Neural cell (in vitro differentiated cells): ENCODE measurements at regions not wholly inside any gene's neighbourhood (a gene's known extent, or its start where the extent isn't known, plus 50 kb on each side); places are given as distances from the start of the nearest gene placed in this dataset.

Source experiments
- H2AFZ ChIP-seq: fragments of 200-600, 300-800 bp; sonication (generic), shearing (Covaris generic); 2 replicates; pipeline ENCODE4 v1.6.0; 2014; ENCODE audit warnings: low read depth, mild to moderate bottlenecking, antibody characterized with exemption, low read length, moderate library complexity
- H3F3A ChIP-seq: fragments of 200-600 bp; shearing (Covaris generic); 2 replicates; pipeline ENCODE4 v1.6.1; 2016; ENCODE audit warnings: mild to moderate bottlenecking, moderate library complexity, mixed read lengths, antibody characterized with exemption, low read length; ENCODE audit not compliant: insufficient read depth, poor library complexity, severe bottlenecking
- H3K27ac ChIP-seq: fragments of 200-600, 300-800 bp; sonication (generic), shearing (Covaris generic); 2 replicates; pipeline ENCODE4 v1.5.1; 2014; ENCODE audit warnings: mild to moderate bottlenecking, low read length, moderate library complexity
- H3K27me3 ChIP-seq: fragments of 300-800, 200-600 bp; sonication (generic), shearing (Covaris generic); 2 replicates; pipeline ENCODE4 v1.6.0; 2014; ENCODE audit warnings: mild to moderate bottlenecking, low read depth, low read length, moderate library complexity; ENCODE audit not compliant: insufficient read depth
- H3K36me3 ChIP-seq: fragments of 300-800, 200-600 bp; sonication (generic), shearing (Covaris generic); 2 replicates; pipeline ENCODE4 v1.5.1; 2014; ENCODE audit warnings: mild to moderate bottlenecking, antibody characterized with exemption, low read length, moderate library complexity; ENCODE audit not compliant: insufficient read depth
- H3K4me2 ChIP-seq: fragments of 300-800, 200-600 bp; sonication (generic), shearing (Covaris generic); 2 replicates; pipeline ENCODE4 v1.6.0; 2014; ENCODE audit warnings: mild to moderate bottlenecking, low read length
- H3K4me3 ChIP-seq: fragments of 300-800, 200-600 bp; sonication (generic), shearing (Covaris generic); 2 replicates; pipeline ENCODE4 v1.5.1; 2014; ENCODE audit warnings: mild to moderate bottlenecking, low read length, moderate library complexity
- H3K79me2 ChIP-seq: fragments of 200-600 bp; shearing (Covaris generic); replicated peaks from 2 replicates; pipeline ENCODE4 v1.6.0; 2014; ENCODE audit warnings: mild to moderate bottlenecking, low read length, moderate library complexity; ENCODE audit not compliant: insufficient read depth
- H3K9ac ChIP-seq: fragments of 300-800, 200-600 bp; sonication (generic), shearing (Covaris generic); 2 replicates; pipeline ENCODE4 v1.6.1; 2016; ENCODE audit warnings: mild to moderate bottlenecking, low read length, mixed read lengths
- H3K9me2 ChIP-seq: fragments of 200-600 bp; shearing (Covaris generic); 2 replicates; pipeline ENCODE4 v1.6.1; 2016; ENCODE audit warnings: mild to moderate bottlenecking, low read length, mixed read lengths; ENCODE audit not compliant: insufficient read depth
- H3K9me3 ChIP-seq: fragments of 200-600, 300-800 bp; sonication (generic), shearing (Covaris generic); 2 replicates; pipeline ENCODE4 v1.6.1; 2016; ENCODE audit warnings: mild to moderate bottlenecking, mixed run types, low read length, moderate library complexity, mixed read lengths
- H4K20me1 ChIP-seq: fragments of 200-600 bp; shearing (Covaris generic); 2 replicates; pipeline ENCODE4 v1.6.1; 2016; ENCODE audit warnings: mild to moderate bottlenecking, mixed run types; ENCODE audit not compliant: insufficient read depth
- CTCF ChIP-seq: fragments of 450-650 bp; IDR thresholded peaks from 2 replicates; pipeline ENCODE4 v1.5.1; 2014; ENCODE audit warnings: antibody characterized with exemption, mild to moderate bottlenecking, moderate library complexity; ENCODE audit not compliant: poor library complexity, severe bottlenecking
- EP300 ChIP-seq: fragments of 450-650 bp; conservative IDR thresholded peaks from 2 replicates; pipeline ENCODE4 v1.6.1; 2014; ENCODE audit warnings: antibody characterized with exemption, mild to moderate bottlenecking, moderate library complexity; ENCODE audit not compliant: poor library complexity, severe bottlenecking
- EZH2 ChIP-seq: fragments of 200-600, 300-800 bp; shearing (Covaris generic), sonication (generic); IDR thresholded peaks from 2 replicates; pipeline ENCODE4 v1.6.1; 2014; ENCODE audit warnings: antibody characterized with exemption, low read length, borderline replicate concordance, mild to moderate bottlenecking; ENCODE audit not compliant: insufficient read depth, poor library complexity, severe bottlenecking
- MXI1 ChIP-seq: fragments of 450-650 bp; conservative IDR thresholded peaks from 2 replicates; pipeline ENCODE4 v1.6.1; 2014; ENCODE audit warnings: antibody characterized with exemption, mild to moderate bottlenecking; ENCODE audit not compliant: poor library complexity, severe bottlenecking
- POLR2AphosphoS5 ChIP-seq: IDR thresholded peaks from 2 replicates; pipeline ENCODE4 v1.6.1; 2012
- RAD21 ChIP-seq: fragments of 450-650 bp; conservative IDR thresholded peaks from 2 replicates; pipeline ENCODE4 v1.6.1; 2014; ENCODE audit warnings: antibody characterized with exemption, mild to moderate bottlenecking, moderate library complexity
- REST ChIP-seq: IDR thresholded peaks from 2 replicates; pipeline ENCODE4 v1.6.1; 2012; ENCODE audit warnings: borderline replicate concordance
- SMC3 ChIP-seq: fragments of 450-650 bp; conservative IDR thresholded peaks from 2 replicates; pipeline ENCODE4 v1.6.1; 2014; ENCODE audit warnings: antibody characterized with exemption, mild to moderate bottlenecking, moderate library complexity; ENCODE audit not compliant: poor library complexity
- TAF1 ChIP-seq: IDR thresholded peaks from 2 replicates; pipeline ENCODE4 v1.6.1; 2012; ENCODE audit warnings: low read depth

GRCh38 chr2:195520671-195521155 lies 136.3 kb upstream of the SLC39A10 start:
- Histone ChIP-seq H3K9ac (no peak overlapping the region), H4K20me1 (no peaks in the 10 kb centered on the region), H3K9me3 (no peaks in the 10 kb centered on the region), H3K36me3 (no peaks in the 10 kb centered on the region), H3K79me2 (no peaks in the 10 kb centered on the region), H2AFZ (no peak overlapping the region), H3K27me3 (no peaks in the 10 kb centered on the region), H3K4me2 (no peak overlapping the region), H3F3A (no peaks in the 10 kb centered on the region), H3K9me2 (no peaks in the 10 kb centered on the region), H3K4me3 (no peak overlapping the region), H3K27ac (no peak overlapping the region)
- TF ChIP-seq REST: no peak
- TF ChIP-seq EP300: no peak
- no peak for TF ChIP-seq MXI1
- TF ChIP-seq RAD21: no peak
- no peak for TF ChIP-seq TAF1
- TF ChIP-seq CTCF: no peak
- no peak for TF ChIP-seq POLR2AphosphoS5
- TF ChIP-seq EZH2: no peak
- no peak for TF ChIP-seq SMC3

DNA sequence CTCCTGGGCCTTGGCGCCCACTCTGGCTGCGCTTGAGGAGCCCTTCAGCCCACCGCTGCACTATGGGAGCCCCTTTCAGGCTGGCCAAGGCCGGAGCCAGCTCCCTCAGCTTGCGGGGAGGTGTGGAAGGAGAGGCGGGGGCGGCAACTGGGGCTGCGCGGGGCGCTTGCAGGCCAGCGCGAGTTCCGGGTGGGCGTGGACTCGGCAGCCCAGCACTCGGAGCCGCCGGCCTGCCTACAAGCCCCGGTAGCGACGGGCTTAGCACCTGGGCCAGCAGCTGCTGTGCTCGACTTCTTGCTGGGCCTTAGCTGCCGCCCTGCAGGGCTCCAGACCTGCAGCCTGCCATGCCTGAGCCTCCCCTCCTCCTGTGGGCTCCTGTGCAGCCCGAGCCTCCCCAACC lies 141.5 kb upstream of the SLC39A10 start:
- no peak overlapping the region for H3K27ac ChIP-seq
- no peaks in the 10 kb centered on the region for H3K27me3 ChIP-seq
- no peaks in the 10 kb centered on the region for H3K79me2 ChIP-seq
- H3F3A ChIP-seq: no peaks in the 10 kb centered on the region
- H3K4me3 ChIP-seq: no peak overlapping the region
- no peak for TF ChIP-seq TAF1
- TF ChIP-seq EZH2: no peak
- no peak for TF ChIP-seq MXI1
- no peak for TF ChIP-seq SMC3
- no peak for TF ChIP-seq EP300
- TF ChIP-seq CTCF: no peak
- no peak for TF ChIP-seq REST
- no peak for TF ChIP-seq POLR2AphosphoS5
- TF ChIP-seq RAD21: no peak
- no peak overlapping the region for H2AFZ ChIP-seq
- H3K9me3 ChIP-seq: no peaks in the 10 kb centered on the region
- no peak overlapping the region for H3K4me2 ChIP-seq
- no peak overlapping the region for H3K9ac ChIP-seq
- no peaks in the 10 kb centered on the region for H4K20me1 ChIP-seq
- H3K36me3 ChIP-seq: no peaks in the 10 kb centered on the region
- H3K9me2 ChIP-seq: no peaks in the 10 kb centered on the region
